ENCODE measurements at regions not wholly inside any gene's neighbourhood (a gene's known extent, or its start where the extent isn't known, plus 50 kb on each side); places are given as distances from the start of the nearest gene placed in this dataset.

DNA sequence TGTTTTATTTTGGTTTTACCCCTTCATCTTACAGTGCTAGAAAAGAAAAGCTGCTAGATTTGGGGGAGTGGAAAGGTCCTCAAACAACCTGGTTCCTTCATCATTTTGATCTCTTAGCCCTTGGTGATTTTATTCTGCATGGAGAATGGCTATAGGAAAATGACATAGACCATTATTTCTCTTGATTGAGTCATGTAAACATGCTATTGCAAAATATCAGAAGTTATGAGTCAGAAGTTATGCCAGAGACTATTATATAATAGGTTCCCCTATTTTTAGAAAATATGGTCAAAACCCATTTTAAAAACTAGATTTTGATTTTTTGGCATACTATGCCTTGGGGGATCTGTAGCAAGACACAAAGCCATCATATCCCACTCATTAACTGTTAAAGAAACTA is 83.7 kb upstream of the FAM9C start:
- Histone ChIP-seq H2BK5ac (ENCODE audit: low read depth, low read length, poor library complexity, severe bottlenecking) (no peak overlapping the region), H3K27me3 (ENCODE audit: control insufficient read depth, insufficient read depth, low read length) (no peaks in the 10 kb centered on the region), H3K9ac (ENCODE audit: low read depth, low read length) (no peak overlapping the region), H3K14ac (replicated peaks; ENCODE audit: low read depth, low read length) (no peak overlapping the region), H3K79me1 (ENCODE audit: low read depth in 1 of 2, low read length in 2 of 2) (no peaks in the 10 kb centered on the region), H3K4me1 (ENCODE audit: control insufficient read depth, insufficient read depth, low read length) (peaks cover 8% of the 10 kb centered on the region), H3K23ac (ENCODE audit: low read depth, low read length) (no peak overlapping the region), H4K91ac (ENCODE audit: insufficient read depth, low read depth, low read length) (no peak overlapping the region), H3K18ac (ENCODE audit: low read depth, low read length) (no peak overlapping the region), H3K56ac (ENCODE audit: extremely low read depth, insufficient read depth, low read length) (no peak overlapping the region), H3K27ac (ENCODE audit: insufficient read depth, low read length) (no peak overlapping the region), H4K20me1 (ENCODE audit: insufficient read depth, low read length) (no peaks in the 10 kb centered on the region), H2BK20ac (ENCODE audit: low read depth, low read length) (no peak overlapping the region), H3K4ac (ENCODE audit: low read depth, low read length) (no peak overlapping the region), H2BK120ac (ENCODE audit: low read depth, low read length) (no peak overlapping the region), H3K4me2 (ENCODE audit: low read depth, low read length) (no peak overlapping the region), H4K8ac (ENCODE audit: low read depth in 2 of 2, low read length in 2 of 2) (no peak overlapping the region), H3K36me3 (ENCODE audit: control insufficient read depth, insufficient read depth, low read length) (no peaks in the 10 kb centered on the region), H3K4me3 (ENCODE audit: insufficient read depth, low read depth, low read length) (no peak overlapping the region), H4K5ac (ENCODE audit: low read depth, low read length) (no peak overlapping the region), H2BK15ac (ENCODE audit: low read depth, low read length) (no peak overlapping the region), H2AFZ (replicated peaks; ENCODE audit: low read length, poor library complexity) (no peak overlapping the region), H3K9me3 (ENCODE audit: control insufficient read depth, insufficient read depth, low read length) (no peaks in the 10 kb centered on the region), H2AK9ac (replicated peaks; ENCODE audit: low read depth, low read length, poor library complexity) (no peak overlapping the region), H3K9me1 (ENCODE audit: insufficient read depth, low read length) (peaks cover 4% of the 10 kb centered on the region; the same call in 1 of the 2 replicates), H2AK5ac (ENCODE audit: low read depth, low read length) (no peak overlapping the region)
- TF ChIP-seq POLR2A (IDR thresholded peaks at IDR 0.05; ENCODE audit: low read depth, low read length) (no peak), FOS (IDR thresholded peaks at IDR 0.05; ENCODE audit: low read depth, low read length) (no peak), MXI1 (IDR thresholded peaks at IDR 0.05; ENCODE audit: borderline replicate concordance, low read depth, low read length) (no peak), CEBPB (IDR thresholded peaks at IDR 0.05; ENCODE audit: low read depth, low read length) (peak; percentile 93), NFE2L2 (IDR thresholded peaks at IDR 0.05; ENCODE audit: low read depth, low read length) (no peak)
- CTCF ChIA-PET = no interaction called here
- ATAC-seq (ENCODE audit: low read depth) = no peak
- POLR2A ChIA-PET (ENCODE audit: unreplicated experiment) = no interaction called here
- in situ Hi-C loops (cut with MboI; ENCODE audit: low sequenced_read_pairs) (no loop called here), dilution Hi-C loops (cut with HindIII; ENCODE audit: low sequenced_read_pairs, unreplicated experiment) (no loop called here), intact Hi-C loops (cut with micrococcal nuclease) (loop anchor here (10.0 kb wide), 1 partner anchor 247 kb away; no protein-coding TSS in a partner anchor)
- DNase-seq = peak; percentile 62
- no TSS peak for BruUV-seq (replicated peaks)
